ENCODE measurements at regions not wholly inside any gene's neighbourhood (a gene's known extent, or its start where the extent isn't known, plus 50 kb on each side); places are given as distances from the start of the nearest gene placed in this dataset.

DNA sequence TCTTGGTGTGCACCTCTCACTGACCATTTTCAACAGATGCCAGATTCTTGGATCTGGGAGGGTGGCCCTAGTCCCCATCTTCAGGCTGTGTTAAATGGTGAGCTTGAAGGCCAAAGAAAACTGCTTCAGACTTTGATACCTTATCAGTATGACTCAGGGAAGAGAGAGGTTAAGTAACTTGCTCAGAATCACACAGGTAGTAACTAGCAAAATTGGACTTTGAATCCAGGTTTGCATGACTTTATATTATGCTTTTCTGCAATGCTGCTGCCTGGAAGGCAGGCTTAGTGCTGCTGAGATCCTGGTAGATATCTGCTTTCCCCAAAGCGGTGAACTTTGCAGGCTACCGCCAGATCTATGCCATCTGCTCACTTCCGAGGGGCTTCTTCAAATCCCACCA, 487.3 kb downstream of the INSC start:
- TF ChIP-seq, protein P1, sequence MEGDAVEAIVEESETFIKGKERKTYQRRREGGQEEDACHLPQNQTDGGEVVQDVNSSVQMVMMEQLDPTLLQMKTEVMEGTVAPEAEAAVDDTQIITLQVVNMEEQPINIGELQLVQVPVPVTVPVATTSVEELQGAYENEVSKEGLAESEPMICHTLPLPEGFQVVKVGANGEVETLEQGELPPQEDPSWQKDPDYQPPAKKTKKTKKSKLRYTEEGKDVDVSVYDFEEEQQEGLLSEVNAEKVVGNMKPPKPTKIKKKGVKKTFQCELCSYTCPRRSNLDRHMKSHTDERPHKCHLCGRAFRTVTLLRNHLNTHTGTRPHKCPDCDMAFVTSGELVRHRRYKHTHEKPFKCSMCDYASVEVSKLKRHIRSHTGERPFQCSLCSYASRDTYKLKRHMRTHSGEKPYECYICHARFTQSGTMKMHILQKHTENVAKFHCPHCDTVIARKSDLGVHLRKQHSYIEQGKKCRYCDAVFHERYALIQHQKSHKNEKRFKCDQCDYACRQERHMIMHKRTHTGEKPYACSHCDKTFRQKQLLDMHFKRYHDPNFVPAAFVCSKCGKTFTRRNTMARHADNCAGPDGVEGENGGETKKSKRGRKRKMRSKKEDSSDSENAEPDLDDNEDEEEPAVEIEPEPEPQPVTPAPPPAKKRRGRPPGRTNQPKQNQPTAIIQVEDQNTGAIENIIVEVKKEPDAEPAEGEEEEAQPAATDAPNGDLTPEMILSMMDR (IDR thresholded peaks at IDR 0.05; ENCODE audit: low read depth, low read length) = no peak
- TF ChIP-seq EZH2phosphoT487 (IDR thresholded peaks at IDR 0.05; ENCODE audit: low read depth) = no peak
